GM23248 (cell line): ENCODE measurements at regions not wholly inside any gene's neighbourhood (a gene's known extent, or its start where the extent isn't known, plus 50 kb on each side); places are given as distances from the start of the nearest gene placed in this dataset.

Experiments
- EZH2 ChIP-seq: fragments of 200-600 bp; sonication (generic); IDR thresholded peaks from 2 replicates; pipeline ENCODE4 v1.6.1; 2018; ENCODE audit warnings: antibody characterized with exemption, mild to moderate bottlenecking; ENCODE audit not compliant: insufficient read depth, poor library complexity, severe bottlenecking
- EZH2phosphoT487 ChIP-seq: fragments of 200-600 bp; sonication (generic); IDR thresholded peaks from 2 replicates; pipeline ENCODE4 v1.6.1; 2018; ENCODE audit warnings: antibody characterized with exemption, moderate library complexity, mild to moderate bottlenecking, low read depth; ENCODE audit not compliant: insufficient read depth

GRCh38 chr7:34315032-34315431 lies 343.0 kb upstream of the NPSR1 start:
- TF ChIP-seq EZH2phosphoT487 (no peak), EZH2 (no peak)
